ENCODE measurements at regions not wholly inside any gene's neighbourhood (a gene's known extent, or its start where the extent isn't known, plus 50 kb on each side); places are given as distances from the start of the nearest gene placed in this dataset.

GRCh38 chr6:144434308-144434990 lies 149.3 kb downstream of the UTRN start:
- no peaks in the 10 kb centered on the region for H4K20me1 ChIP-seq (ENCODE audit: insufficient read depth, low read length)
- no peak overlapping the region for H3K4me3 ChIP-seq (ENCODE audit: low read length)
- no peaks in the 10 kb centered on the region for H3K27me3 ChIP-seq (replicated peaks; ENCODE audit: insufficient read depth, low read length)
- DNase-seq: no peak
- H3K9me3 ChIP-seq (replicated peaks; ENCODE audit: insufficient read depth, low read length): no peaks in the 10 kb centered on the region
- H3K4me1 ChIP-seq (ENCODE audit: low read length): no peaks in the 10 kb centered on the region
- no peak overlapping the region for H3K4me2 ChIP-seq (ENCODE audit: low read depth, low read length)
- H3F3A ChIP-seq (ENCODE audit: insufficient read depth, low read length): no peaks in the 10 kb centered on the region
- H2AFZ ChIP-seq (ENCODE audit: low read length): no peak overlapping the region
- H3K9ac ChIP-seq (ENCODE audit: low read length): no peak overlapping the region
- no peaks in the 10 kb centered on the region for H3K79me2 ChIP-seq (ENCODE audit: low read length)
- no peak overlapping the region for H3K27ac ChIP-seq (ENCODE audit: low read length)
- no peaks in the 10 kb centered on the region for H3K9me2 ChIP-seq (replicated peaks; ENCODE audit: insufficient read depth, low read length)
- TF ChIP-seq EZH2 (optimal IDR thresholded peaks at IDR 0.05; ENCODE audit: low read depth, low read length) (no peak), EZH2phosphoT487 (IDR thresholded peaks at IDR 0.05; ENCODE audit: low read length) (no peak)
- TF ChIP-seq, protein P1, sequence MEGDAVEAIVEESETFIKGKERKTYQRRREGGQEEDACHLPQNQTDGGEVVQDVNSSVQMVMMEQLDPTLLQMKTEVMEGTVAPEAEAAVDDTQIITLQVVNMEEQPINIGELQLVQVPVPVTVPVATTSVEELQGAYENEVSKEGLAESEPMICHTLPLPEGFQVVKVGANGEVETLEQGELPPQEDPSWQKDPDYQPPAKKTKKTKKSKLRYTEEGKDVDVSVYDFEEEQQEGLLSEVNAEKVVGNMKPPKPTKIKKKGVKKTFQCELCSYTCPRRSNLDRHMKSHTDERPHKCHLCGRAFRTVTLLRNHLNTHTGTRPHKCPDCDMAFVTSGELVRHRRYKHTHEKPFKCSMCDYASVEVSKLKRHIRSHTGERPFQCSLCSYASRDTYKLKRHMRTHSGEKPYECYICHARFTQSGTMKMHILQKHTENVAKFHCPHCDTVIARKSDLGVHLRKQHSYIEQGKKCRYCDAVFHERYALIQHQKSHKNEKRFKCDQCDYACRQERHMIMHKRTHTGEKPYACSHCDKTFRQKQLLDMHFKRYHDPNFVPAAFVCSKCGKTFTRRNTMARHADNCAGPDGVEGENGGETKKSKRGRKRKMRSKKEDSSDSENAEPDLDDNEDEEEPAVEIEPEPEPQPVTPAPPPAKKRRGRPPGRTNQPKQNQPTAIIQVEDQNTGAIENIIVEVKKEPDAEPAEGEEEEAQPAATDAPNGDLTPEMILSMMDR (IDR thresholded peaks at IDR 0.05; ENCODE audit: low read length): no peak
- H3K36me3 ChIP-seq (replicated peaks; ENCODE audit: insufficient read depth, low read length): no peaks in the 10 kb centered on the region

- no peak overlapping the region for H3K4me3 ChIP-seq (ENCODE audit: low read length)
- no peak for DNase-seq
Observed at GRCh38 chr6:144435602-144436426, 150.7 kb downstream of the UTRN start.

DNA sequence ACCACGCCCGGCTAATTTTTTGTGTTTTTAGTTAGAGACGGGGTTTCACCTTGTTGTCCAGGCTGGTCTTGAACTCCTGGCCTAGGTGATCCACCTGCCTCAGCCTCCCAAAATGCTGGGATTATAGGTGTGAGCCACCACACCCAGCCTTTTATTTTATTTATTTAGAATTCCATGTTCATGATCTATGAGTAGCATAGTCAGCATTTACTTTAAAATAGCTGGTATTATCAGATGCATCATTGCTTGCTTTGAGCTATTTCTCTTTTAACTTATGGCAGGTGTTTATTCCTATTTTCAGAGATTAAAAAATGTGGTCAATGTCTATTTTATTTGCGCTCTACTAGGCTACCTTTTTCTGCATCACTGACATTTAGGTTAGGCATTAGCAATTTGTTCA lies 152.0 kb downstream of the UTRN start:
- no peak for DNase-seq

More at GRCh38 chr6:144435602-144436426, 150.7 kb downstream of the UTRN start:
- no peaks in the 10 kb centered on the region for H3F3A ChIP-seq (ENCODE audit: insufficient read depth, low read length)
- no peaks in the 10 kb centered on the region for H3K27me3 ChIP-seq (replicated peaks; ENCODE audit: insufficient read depth, low read length)
- H3K36me3 ChIP-seq (replicated peaks; ENCODE audit: insufficient read depth, low read length): no peaks in the 10 kb centered on the region
- H3K9me2 ChIP-seq (replicated peaks; ENCODE audit: insufficient read depth, low read length): no peaks in the 10 kb centered on the region
- no peaks in the 10 kb centered on the region for H3K79me2 ChIP-seq (ENCODE audit: low read length)
- H3K27ac ChIP-seq (ENCODE audit: low read length): no peak overlapping the region
- no peak overlapping the region for H2AFZ ChIP-seq (ENCODE audit: low read length)
- H3K4me1 ChIP-seq (ENCODE audit: low read length): no peaks in the 10 kb centered on the region
- H3K9ac ChIP-seq (ENCODE audit: low read length): no peak overlapping the region
- H4K20me1 ChIP-seq (ENCODE audit: insufficient read depth, low read length): no peaks in the 10 kb centered on the region
- H3K4me2 ChIP-seq (ENCODE audit: low read depth, low read length): no peak overlapping the region
- no peaks in the 10 kb centered on the region for H3K9me3 ChIP-seq (replicated peaks; ENCODE audit: insufficient read depth, low read length)
- TF ChIP-seq, protein P1 (IDR thresholded peaks at IDR 0.05; ENCODE audit: low read length): no peak
- no peak for TF ChIP-seq EZH2phosphoT487 (IDR thresholded peaks at IDR 0.05; ENCODE audit: low read length)
- no peak for TF ChIP-seq EZH2 (optimal IDR thresholded peaks at IDR 0.05; ENCODE audit: low read depth, low read length)

More for the DNA sequence above, 152.0 kb downstream of the UTRN start:
- H3K79me2 ChIP-seq (ENCODE audit: low read length): no peaks in the 10 kb centered on the region
- H3K36me3 ChIP-seq (replicated peaks; ENCODE audit: insufficient read depth, low read length): no peaks in the 10 kb centered on the region
- TF ChIP-seq EZH2phosphoT487 (IDR thresholded peaks at IDR 0.05; ENCODE audit: low read length) (no peak), EZH2 (optimal IDR thresholded peaks at IDR 0.05; ENCODE audit: low read depth, low read length) (no peak)
- TF ChIP-seq, protein P1 (IDR thresholded peaks at IDR 0.05; ENCODE audit: low read length): no peak
- H3K9ac ChIP-seq (ENCODE audit: low read length): no peak overlapping the region
- H2AFZ ChIP-seq (ENCODE audit: low read length): no peak overlapping the region
- no peaks in the 10 kb centered on the region for H4K20me1 ChIP-seq (ENCODE audit: insufficient read depth, low read length)
- H3K27me3 ChIP-seq (replicated peaks; ENCODE audit: insufficient read depth, low read length): no peaks in the 10 kb centered on the region
- H3K9me2 ChIP-seq (replicated peaks; ENCODE audit: insufficient read depth, low read length): no peaks in the 10 kb centered on the region
- no peak overlapping the region for H3K27ac ChIP-seq (ENCODE audit: low read length)
- H3K4me2 ChIP-seq (ENCODE audit: low read depth, low read length): no peak overlapping the region
- H3K9me3 ChIP-seq (replicated peaks; ENCODE audit: insufficient read depth, low read length): no peaks in the 10 kb centered on the region
- H3F3A ChIP-seq (ENCODE audit: insufficient read depth, low read length): no peaks in the 10 kb centered on the region
- no peaks in the 10 kb centered on the region for H3K4me1 ChIP-seq (ENCODE audit: low read length)
- no peak overlapping the region for H3K4me3 ChIP-seq (ENCODE audit: low read length)
